ENCODE measurements at regions not wholly inside any gene's neighbourhood (a gene's known extent, or its start where the extent isn't known, plus 50 kb on each side); places are given as distances from the start of the nearest gene placed in this dataset.

GRCh38 chr10:131844529-131845084 is 56.2 kb upstream of the PPP2R2D start:
- CTCF ChIA-PET, result no interaction called here
- no peak overlapping the region for H3K4me3 ChIP-seq (ENCODE audit: low read depth, low read length)
- POLR2A ChIA-PET, result no interaction called here
- TF ChIP-seq CTCF (IDR thresholded peaks at IDR 0.05; ENCODE audit: insufficient read depth, low read length, missing control alignments), result no peak
- no peak for DNase-seq (ENCODE audit: low read depth, low spot score)

- POLR2A ChIA-PET, result no interaction called here
Observed at GRCh38 chr10:131845505-131846239, 55.1 kb upstream of the PPP2R2D start.

GRCh38 chr10:131846240-131847101 is 54.3 kb upstream of the PPP2R2D start:
- ChIA-PET CTCF (no interaction called here), POLR2A (no interaction called here)
- H3K4me3 ChIP-seq (ENCODE audit: low read depth, low read length), result no peak overlapping the region
- TF ChIP-seq CTCF (IDR thresholded peaks at IDR 0.05; ENCODE audit: insufficient read depth, low read length, missing control alignments), result no peak
- no peak for DNase-seq (ENCODE audit: low read depth, low spot score)

More at GRCh38 chr10:131845505-131846239, 55.1 kb upstream of the PPP2R2D start:
- H3K4me3 ChIP-seq (ENCODE audit: low read depth, low read length), result no peak overlapping the region
- DNase-seq (ENCODE audit: low read depth, low spot score), result no peak
- TF ChIP-seq CTCF (IDR thresholded peaks at IDR 0.05; ENCODE audit: insufficient read depth, low read length, missing control alignments), result no peak
- CTCF ChIA-PET, result no interaction called here

GRCh38 chr10:131847241-131847783 is 53.5 kb upstream of the PPP2R2D start:
- POLR2A ChIA-PET, result no interaction called here
- TF ChIP-seq CTCF (IDR thresholded peaks at IDR 0.05; ENCODE audit: insufficient read depth, low read length, missing control alignments), result no peak
- H3K4me3 ChIP-seq (ENCODE audit: low read depth, low read length), result no peak overlapping the region
- no peak for DNase-seq (ENCODE audit: low read depth, low spot score)
- CTCF ChIA-PET, result no interaction called here

GRCh38 chr10:131848296-131848695 is 52.5 kb upstream of the PPP2R2D start:
- no peak for TF ChIP-seq CTCF (IDR thresholded peaks at IDR 0.05; ENCODE audit: insufficient read depth, low read length, missing control alignments)
- ChIA-PET POLR2A (no interaction called here), CTCF (no interaction called here)

More at GRCh38 chr10:131848296-131848695, 52.5 kb upstream of the PPP2R2D start:
- no peak for DNase-seq (ENCODE audit: low read depth, low spot score)
- no peak overlapping the region for H3K4me3 ChIP-seq (ENCODE audit: low read depth, low read length)
